ENCODE measurements at regions not wholly inside any gene's neighbourhood (a gene's known extent, or its start where the extent isn't known, plus 50 kb on each side); places are given as distances from the start of the nearest gene placed in this dataset.

DNA sequence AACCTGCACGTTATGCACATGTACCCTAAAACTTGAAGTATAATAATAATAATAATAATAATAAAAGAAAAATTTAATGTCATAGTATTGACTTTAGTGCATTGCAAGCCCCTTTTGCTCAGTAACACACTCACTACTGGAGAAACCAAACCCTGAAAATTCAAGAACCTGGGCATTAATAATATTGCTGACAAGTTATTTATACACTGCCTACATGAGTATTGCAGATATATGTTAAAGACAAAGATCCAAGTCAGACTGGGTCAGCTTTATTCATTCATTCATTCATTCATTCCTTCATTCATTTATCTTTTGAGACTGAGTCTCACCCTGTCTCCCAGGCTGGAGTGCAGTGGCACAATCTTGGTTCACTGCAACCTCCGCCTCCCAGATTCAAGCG, 1711.2 kb downstream of the TP53TG3F start:
- FAIRE-seq = no peak

DNA sequence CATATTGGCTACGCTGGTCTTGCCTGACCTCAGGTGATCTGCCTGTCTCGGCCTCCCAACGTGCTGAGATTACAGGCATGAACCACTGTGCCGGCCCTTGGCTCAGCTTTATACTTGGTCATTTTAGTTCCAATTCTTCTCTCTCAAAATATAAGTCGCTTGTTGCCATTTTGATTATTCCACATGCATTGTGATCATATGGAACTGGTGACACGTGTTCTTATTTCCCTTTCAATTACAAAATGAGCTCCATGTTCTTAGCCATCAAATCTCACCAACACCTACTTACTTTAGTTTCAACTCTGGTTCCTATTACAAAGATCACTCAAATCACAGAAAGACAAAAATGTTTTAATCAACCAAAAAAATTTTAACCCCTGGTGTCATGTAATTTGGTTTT, 1711.7 kb downstream of the TP53TG3F start:
- no peak for FAIRE-seq

DNA sequence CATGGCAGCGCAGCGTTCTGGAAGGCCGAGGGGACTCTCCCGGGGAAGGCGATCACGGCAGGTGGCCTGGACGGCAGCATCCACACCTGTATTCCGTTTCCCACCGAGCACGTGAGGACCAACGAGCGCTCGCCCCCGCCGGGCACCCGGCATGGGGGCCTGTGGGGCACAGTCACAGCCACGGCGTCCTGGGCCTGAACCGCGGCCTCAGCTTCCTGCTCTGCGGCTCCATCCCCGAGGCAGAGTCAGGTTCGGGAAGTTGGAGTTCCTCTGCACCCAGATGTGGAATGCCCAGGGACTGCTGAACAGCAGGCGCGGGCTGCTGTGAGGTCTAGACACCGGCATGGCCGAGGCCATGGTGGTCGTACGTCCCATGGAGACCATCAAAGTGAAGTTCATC, 1713.9 kb downstream of the TP53TG3F start:
- no peak for FAIRE-seq

DNA sequence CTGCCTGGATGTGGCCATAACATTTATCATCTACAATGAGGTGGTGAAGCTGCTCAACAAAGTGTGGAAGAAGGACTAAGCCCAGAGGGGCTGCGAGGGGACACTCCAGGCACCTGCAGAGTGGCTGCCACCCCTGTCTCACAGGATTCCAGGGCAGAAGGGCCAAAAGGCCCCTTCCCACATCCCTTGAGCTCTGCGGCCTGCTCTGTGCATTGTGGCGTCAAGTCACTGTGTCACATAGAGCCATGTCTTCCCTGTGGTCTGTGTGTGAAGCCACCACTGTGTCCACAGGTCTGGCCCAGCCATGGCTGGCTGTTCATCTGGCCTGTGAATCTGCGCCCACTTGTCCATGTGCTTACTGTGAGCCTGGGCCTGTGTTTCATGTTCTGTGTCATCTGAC, 1714.6 kb downstream of the TP53TG3F start:
- FAIRE-seq = no peak

DNA sequence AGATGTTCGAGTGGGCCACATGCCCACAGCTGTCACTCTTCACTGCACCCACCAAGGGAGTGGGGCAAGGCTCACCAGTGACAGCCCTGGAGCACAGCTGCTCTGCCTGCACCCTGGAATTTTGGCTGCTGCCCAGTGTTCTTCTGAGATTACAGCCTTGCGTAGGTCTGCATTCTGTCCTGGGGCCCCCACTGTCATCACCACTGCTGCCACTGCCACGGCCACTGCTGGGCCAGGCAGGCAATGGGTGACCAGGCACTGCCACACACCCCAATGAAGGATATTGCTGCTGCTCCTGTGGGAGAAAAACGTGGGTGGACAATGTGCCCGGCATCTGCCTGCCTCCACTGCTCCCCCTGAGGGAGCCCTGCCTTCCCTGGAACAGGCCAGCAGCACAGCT, 1717.0 kb downstream of the TP53TG3F start:
- FAIRE-seq = no peak

DNA sequence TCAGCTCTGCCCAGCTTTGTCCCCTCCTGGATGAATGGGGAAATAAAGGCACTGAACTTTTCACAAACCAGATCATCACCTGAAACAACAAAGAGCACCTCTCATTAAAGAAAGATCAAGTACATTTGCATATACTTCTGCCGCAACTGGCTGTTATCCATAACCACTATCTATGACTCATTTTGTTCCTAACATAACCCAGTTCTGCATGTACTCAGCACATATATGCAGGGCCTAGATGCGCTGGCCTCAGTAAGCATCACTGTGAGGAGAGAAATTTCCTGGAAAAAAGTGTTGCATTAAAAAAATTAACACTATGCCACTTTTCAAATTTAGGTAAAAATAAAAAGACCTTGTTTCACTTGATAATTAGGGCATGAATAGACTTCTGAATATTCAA, 1718.4 kb downstream of the TP53TG3F start:
- FAIRE-seq = no peak

DNA sequence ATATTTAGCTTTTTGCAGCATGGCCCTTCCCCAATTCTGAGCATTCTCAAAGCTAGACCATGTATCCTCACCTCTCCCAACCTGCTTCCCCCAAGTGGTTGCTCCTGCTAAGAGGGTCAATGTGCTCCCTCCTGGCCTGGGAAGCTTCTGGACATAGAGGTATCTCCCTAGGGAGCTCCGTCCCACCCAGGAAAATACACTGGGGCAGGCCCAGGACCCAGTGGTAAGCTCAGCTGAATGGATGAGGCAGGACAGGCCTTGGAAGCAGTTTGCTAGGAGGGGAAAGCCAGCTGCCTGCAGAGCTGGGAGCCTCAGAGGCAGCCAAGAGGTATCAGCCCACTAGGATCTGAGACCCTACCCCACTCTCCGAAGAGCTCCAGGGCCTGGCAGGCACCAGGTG, 1721.6 kb downstream of the TP53TG3F start:
- no peak for FAIRE-seq

DNA sequence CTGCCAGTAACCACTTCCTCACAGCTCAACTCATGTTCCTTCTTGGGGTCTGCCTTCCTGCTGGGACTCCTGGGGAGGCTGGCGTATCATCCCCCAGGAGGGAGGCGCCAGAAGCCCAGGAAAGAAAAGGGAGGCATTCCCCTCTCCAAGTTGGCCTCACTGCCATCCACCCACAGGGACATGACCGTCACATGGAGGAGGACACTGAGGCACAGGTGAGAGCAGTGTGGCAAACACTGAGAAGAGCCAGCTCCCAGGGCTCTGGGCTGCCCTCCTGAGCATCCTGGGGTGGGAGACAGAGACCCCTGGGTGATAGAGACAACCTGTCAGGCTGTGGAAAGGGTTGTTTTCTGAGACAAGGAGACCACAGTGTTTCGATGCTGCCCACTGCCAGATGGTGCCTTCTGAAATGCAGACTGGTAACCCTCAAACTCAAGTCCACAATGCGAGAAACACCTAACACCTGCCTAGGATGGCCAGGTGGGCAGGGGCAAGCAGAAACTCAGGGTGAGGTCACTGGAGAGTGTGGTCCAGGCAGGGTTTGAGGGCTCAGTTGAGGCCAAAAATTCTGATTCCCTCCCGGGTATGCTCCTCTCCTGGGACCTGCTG, 1722.1 kb downstream of the TP53TG3F start:
- no peak for FAIRE-seq

DNA sequence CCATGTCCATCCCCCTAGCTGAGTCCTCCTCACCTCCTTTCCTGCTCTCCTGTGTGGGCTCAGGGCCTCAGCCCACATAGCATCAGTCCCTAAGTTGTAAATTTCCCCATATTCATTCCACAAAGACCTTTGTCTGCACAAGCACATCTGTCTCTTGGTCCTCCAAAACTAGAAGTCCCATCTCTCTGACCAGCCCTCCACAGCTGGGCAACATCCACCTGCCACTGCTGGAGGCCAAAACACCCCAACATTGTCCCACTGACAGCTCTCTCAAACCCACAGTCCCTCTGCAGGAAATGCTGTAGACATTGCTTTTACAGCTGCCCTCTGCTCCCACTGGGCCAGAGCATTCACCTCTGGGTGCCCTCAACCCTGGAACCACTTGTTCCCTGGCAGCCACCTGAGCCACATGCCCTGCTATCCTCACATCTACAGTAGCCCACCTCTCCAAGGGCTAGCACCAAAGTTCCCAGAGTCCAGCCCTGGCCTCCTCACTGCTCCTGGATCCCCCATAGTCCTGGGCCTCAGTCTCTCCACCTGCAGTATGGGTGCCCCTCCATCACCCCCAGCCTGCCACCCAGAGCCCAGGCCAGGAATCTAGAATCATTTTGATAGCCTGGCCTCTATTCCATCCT, 1722.7 kb downstream of the TP53TG3F start:
- FAIRE-seq = no peak

DNA sequence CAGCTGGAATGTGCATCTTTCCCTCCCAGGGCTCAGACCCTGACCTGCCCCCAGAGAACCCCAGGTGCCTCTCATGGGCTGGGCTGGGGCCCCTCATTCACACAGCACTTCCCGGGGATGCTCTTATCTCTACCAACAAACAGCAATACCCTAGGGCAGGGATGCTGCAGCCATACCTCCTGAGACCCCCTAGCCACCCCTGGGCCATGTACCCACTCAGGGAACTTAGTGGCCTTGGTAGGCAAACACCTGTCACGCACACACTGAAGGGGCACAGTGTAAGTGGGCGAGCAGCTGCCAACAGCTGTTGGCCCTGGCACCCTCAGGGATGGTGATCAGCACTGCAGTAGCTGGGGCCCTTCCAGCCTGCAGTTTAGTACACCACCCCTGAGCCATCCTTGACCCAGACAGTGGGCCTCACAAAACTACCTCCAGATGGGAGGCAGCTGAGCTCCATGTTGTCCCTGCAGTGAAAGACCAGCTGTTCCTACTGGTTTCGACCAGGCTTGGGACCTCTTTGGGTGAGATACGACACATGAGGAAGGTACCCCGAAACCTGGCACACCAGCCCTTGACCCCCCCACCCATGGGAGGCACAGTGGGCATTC, 1723.6 kb downstream of the TP53TG3F start:
- no peak for FAIRE-seq

DNA sequence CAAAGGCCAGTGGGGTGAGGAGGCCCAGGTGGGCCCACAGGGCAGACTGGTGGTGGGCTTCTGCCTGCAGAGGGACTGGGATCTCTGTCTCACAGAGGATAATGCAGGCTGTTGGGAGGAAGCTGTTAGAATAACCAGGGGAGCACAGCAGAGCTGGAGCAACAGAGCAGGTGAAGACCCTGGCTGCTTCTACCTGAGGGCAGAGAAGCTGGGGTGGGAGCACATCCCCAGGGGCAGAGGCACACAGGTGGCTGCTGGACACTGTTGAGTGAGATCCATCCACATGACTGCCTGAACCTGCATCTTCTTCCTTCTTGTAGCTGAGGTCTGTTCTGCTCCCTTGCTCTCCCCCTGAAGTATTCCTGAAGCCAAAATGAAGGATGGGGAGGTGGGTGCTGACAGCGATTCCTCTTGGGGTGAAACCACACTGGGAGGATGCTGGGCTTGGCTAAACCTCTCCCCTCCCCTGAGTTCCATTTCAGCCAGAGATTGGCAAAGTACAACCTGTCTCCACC, 1725.0 kb downstream of the TP53TG3F start:
- no peak for FAIRE-seq

DNA sequence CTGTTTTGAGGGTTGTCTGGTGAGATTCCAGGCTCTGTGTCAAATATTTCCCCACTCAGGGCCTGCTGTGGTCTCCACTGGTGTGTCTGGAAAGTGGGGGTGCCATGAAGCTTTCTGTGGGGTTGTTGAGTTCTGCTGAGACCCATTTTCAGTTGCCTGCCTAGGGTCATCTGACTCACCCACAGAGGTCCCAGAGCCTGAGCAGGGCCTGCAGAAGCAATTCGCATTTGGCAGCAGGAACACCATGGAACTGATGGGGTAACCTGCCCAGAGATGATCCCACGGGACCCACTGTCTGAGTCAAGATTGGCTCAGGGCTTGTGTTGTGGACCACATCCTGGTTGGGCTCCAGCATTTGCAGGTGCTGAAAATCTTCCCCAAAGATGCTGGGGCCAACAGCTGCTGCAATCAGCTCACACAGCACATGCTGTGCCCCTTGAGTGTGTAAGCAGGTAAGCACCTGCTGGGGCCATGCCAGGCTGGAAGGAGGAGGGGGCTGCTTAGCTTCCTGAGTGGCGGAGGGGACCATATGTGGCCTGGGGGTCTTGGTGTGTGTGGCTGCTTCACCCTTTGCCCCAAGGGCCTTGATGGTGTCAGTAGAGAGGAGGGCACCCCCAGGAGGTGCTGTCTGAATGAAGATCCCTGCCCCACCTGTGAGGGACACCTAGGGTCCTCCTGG, 1726.1 kb downstream of the TP53TG3F start:
- FAIRE-seq = no peak

DNA sequence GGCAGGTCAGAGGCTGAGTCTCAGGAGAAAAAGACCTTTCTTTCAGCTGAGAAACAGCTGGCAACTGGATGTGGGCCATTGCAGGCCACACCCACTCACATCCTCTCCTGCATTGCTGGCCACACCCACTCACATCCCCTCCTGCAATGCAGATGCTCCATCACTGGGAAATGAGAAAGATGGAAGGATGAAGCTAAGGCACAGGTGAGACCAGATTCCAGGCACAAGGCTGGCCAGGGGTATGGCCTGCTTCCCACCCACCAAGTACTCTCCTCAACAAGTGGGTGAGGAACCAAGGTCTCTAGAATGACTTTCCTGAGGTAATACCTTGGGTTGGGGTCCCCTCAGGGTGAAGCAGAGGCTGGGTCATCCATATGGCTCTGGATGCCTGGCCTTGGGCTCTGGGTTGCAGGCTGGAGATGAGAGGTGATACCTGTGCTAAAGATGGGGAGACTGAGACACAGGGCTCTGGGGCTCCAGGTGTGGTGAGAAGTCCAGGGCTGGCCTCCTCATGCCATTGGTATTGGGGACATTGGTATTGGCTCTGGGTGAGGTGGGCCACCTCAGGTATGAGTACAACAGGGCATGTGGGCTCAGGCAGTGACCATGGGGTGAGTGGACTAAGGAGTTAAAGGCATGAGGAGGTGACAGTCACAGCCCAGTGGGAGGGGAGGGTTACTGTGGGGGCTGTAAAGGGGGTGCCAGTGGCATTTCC, 1726.8 kb downstream of the TP53TG3F start:
- no peak for FAIRE-seq

DNA sequence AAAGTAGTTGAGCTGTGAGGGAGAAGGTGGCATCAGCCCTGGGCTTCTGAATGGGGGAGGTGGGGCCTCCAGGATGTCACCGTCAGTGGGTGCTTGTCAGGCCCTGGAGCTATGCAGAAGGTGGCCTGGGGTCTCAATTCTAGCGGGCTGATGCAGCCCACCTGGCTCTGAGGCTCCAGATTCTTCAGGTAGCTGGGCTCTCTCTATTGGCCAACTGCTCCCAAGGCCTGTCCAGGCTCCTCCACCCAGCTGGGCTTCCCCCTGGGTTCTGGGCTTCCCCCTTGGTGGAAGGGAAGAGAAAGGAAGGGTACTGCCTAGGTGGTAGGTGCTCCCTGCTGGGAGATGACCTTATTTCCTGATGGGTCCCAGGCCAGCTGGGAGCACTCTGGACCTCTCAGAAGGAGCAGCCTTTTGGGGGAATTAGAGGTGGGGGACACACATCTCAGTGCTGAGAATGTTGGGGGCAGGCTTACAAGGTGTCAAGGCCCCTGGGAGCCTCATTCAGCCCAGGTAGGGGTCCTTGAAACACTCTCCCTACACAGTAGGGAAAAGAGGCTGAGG, 1728.3 kb downstream of the TP53TG3F start:
- FAIRE-seq = no peak

DNA sequence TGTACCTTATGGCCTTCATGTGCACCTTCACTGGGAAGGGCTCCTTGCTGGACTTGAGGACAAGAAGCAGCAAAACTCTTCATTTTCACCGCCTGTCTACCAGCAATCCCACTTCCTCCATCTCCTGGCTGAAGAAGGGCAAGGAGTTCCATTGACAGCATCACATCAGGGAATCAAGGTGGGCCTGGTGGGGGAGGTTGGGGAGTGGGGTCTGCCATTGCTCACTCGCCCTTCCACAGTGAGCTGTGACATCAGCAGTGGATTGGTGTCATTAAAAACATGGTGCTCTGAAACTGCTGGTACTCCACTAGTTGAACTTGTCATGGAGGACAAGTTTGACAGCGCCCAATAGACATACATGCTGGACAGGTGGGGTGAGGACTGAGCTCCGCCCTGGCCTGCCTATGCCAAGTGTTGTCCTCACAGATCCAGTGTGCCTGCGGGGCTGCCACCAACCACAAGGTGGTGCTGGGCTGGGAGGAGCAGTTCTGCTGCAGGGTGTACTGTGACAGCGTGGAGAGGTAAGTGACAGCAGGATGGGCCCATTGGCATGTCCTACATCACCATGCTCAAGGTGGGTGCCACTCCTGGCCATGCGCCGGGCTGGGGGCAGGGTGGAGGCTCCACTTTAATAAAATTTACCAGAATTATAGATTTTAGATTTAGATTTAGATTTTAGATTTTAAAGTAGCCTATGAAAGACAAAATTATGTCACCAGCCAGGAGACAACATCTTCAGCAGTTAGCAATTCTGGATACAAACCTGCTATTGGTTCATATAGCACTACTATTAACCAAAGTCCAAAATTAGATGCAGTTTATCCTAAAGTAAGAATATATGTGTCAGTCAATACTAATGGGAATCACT, 1729.1 kb downstream of the TP53TG3F start:
- FAIRE-seq = no peak

DNA sequence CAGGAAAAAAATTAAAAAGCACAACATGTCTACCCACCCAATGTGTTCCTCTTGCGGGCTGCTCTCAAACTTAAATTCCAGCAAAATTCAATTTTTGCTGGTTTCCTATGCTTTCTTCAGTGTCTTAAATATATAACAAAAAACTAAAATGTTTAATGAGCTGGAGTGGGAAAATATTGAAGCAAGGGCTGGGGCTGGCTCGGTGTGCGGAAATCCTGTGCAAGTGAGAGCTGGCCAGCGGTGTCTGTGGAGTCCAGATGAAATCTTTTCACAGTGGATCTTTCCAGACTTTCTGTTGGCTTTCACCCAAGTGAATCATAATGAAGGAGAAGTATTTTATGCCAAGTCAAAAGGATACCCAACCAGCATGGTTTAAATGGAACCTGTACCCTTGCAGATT, 1733.6 kb downstream of the TP53TG3F start:
- no peak for FAIRE-seq

DNA sequence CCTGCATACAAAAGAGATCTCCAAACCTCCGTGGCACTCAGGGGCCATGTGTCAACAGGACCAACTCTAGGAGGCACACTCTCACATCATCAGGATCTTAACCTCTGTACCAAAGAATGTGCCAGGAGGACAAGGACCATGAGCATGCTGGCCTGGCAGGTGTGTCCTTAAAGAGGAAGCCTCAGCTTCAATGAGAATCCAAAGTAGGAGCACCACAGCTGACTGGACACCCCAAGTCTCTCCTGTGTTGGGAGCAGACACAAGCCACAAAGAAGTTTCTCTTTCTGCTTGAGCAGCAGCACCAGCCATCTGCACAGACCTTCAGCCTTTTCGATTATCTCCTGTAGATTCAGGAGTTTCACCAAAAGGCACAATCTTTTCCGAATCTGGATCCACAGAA, 1734.5 kb downstream of the TP53TG3F start:
- FAIRE-seq = no peak

DNA sequence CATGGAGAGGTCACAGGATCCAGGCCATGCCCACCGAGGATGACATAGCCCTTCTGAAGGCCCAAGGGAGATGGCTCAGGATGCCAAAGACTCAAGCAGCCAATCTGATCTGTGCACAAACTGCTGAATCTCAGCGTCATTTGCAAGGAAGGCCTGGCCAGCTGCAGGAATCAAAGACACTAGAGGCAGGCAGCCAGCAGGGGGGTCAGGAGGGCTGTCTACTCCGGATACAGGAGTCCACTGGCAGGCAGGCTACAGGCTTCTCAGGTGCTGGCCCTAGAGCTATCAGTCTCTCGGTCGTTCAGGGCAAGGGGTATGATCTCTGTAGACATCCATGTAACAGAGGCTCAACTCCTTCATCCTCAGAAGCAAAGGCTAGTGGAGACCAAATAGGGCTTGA, 1735.3 kb downstream of the TP53TG3F start:
- FAIRE-seq = no peak

DNA sequence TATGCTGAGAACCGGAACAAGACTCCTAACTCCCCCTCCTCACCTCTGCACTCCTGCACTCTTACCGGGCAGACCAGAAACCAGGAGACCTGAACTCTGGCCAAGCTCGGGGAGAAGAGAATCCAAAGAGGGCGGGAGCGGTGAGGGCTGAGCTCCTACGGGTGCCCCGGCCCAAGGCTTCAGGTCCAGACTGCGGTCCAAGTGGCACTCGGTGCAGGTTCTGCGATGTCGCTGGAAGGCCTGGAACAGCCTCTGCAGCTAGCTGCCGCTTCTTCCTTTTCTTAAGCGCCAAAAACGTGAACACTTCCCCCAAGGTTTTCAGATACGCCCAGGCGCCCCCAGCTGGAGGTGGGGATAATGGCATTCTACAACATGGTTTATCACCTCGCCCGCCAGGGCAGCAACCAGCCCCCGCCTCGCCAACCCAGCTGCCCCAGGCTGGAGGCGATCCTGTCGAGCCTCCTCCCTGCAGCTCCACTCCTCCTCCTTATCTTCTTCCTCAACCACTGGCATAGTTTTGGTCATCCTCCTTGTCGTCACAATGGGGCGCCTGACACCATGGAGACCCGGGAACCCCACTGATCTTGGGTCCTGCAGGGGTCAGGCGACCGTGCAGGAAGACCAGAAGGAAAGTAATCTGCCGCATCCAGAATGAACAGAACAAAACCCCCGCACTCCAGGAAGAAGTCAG, 1735.9 kb downstream of the TP53TG3F start:
- no peak for FAIRE-seq

DNA sequence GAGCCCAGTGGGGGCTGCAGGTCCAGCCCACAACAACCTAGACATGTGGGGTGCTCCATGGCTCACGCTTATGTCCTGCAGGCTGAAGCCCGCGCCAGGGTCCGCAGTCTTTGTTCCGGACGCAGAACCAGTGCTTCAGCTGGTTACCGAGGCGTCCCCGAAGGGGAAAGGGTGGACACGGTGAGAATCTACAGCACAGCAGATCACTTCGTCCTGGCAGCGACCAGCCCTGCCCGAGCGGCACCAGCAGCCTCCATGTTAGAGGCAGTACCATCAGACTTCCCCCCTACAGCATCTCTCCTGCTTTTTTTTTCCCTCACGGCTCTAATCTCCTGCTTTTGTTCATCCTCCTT, 1736.4 kb downstream of the TP53TG3F start:
- no peak for FAIRE-seq

DNA sequence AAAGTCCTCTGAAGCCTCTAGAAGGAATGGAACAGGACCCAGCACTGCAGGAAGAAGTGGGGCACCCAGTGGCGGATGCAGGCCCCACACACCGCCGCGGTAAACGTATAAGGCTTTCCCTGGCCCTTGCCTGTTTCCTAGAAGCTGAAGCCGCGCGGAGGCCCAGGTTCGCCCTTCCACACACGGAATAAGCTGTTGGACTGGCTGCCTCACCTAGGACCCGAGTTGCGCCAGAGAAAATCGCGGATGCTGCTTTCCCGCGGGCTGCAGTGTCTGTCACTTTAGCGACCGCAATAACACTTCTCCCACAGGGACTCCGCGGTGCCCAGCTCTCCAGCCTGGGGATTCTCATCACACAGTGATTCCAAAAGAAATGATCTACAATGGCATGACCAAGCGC, 1736.9 kb downstream of the TP53TG3F start:
- FAIRE-seq = no peak
